HG03521 (cell line): ENCODE measurements at regions not wholly inside any gene's neighbourhood (a gene's known extent, or its start where the extent isn't known, plus 50 kb on each side); places are given as distances from the start of the nearest gene placed in this dataset.
"Not testable (repeated sequence)": the region's sequence is repeated elsewhere in the genome, so short reads cannot be mapped to it uniquely, and the experiment has no call there.

Source experiments
- ATAC-seq: cut with Tn5 transposase; IDR thresholded peaks from one replicate; pipeline ENCODE4 v1.9.1; 2021; ENCODE audit warnings: mild to moderate bottlenecking, moderate library complexity; ENCODE audit not compliant: unreplicated experiment

DNA sequence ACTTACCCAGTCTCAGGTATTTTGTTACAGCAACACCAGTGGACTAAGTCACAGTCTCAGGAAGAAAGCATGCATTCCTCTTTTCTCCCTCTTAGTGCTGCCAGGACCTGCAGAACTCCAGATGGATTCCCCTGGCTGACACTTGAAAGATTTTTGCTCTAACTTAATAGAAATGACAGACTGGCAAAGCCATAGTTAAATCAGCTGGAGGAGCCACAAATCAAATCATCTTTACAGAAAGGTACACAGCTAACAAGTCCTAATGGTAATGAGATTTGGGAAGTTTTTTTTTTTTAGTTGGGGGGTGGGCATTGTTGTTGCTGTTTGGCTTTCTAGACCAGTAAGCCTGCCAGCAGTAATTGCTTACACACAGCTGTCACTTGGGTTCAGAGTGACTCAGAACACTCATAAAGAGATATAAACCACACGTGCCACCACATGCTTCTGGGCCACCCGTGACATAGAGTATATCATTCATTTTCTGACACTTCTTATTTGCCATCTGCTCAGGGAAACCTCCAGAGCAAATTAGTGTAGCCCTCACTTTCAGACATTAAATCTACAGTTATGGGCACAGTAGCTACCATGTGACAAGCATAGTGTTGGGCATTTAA is 72.4 kb downstream of the FH start:
- ATAC-seq, result no peak

DNA sequence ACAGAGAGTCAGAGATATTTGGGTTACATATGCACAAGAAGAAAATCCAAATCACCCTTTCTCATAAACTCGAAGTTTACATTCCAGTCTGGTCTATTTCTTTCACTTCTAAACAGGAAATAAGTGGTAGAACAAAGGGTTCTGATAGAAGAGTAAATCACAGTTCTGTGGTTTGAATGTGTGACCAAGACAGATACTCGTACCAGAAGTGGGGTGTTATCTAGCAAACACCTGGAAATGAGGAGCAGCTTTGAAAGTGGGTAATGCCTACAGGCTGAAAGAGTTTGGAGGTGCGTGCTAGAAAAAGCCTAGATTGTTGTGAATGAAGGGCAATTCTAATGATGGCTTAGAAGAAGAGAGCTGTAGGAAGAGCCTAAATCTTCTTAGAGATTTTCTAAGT is 74.7 kb downstream of the FH start:
- ATAC-seq, result no peak

DNA sequence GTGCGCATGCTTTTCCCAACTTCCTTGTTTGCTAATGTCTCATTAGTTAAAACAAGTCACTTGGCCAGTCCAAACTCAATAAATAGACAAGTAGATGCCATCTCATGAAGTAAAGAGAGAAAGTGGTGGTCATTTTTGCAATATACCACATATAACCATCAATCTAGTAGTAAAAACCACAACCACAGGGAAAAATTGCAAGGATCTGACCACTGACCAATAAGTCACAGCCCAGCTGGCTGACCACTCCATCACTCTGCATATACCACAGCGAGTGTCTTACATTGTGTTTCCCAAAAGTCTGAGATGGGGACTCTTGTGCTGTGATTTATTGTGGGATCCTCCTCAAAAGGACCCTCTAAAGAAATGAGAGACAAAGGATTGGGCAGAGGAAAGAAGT is 76.0 kb downstream of the FH start:
- no peak for ATAC-seq

DNA sequence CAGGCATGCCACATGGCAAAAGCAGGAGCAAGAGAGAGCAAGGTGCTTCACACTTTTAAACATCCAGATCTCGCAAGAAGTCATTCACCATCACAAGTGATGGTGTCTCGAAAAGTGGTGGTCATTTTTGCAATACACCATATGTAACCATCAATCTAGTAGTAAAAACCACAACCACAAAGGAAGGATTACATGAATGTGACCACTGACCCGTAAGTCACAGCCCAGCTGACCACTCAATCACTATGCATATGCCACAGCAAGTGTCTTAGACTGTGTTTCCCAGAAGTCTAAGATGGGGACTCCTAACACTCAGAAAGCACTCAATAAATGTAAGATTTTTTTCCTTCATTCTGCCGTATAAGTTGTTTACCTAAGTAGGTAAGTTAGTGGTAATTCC is 76.9 kb downstream of the FH start:
- ATAC-seq, result no peak

DNA sequence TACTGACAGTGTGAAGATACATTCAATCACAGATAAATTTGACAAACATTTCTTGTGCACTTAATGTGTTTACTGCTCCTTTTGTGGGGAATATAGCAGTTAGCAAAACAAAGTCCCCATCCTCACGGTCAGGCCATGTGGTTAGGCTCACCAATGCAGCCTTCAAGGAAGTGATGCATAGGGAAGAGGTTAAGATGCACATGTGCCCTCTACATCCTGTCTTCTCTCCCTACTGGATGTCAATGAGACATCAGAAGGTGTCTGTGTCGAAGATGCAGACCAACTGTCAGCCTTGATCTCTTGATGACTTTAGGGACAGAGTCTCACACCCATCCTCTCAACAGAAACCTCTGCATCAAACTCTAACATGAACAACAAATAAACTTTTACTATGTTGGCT is 78.7 kb downstream of the FH start:
- ATAC-seq, result no peak

DNA sequence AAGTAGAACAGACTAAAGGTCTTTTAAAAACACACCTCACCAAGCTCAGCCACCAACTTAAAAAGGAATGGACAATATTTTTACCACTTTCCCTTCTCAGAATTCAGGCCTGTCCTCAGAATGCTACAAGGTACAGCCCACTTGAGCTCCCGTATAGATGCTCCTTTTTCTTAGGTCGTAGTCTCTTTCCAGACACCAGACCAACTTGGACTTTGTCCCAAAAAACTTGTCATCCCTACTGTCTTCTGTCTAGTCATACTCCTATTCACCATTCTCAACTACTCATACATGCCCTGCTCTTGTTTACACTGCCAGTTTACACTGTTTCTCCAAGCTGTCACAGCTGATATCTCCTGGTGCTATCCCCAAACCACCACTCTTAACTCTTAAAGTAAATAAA is 80.9 kb downstream of the FH start:
- not testable (repeated sequence) for ATAC-seq

DNA sequence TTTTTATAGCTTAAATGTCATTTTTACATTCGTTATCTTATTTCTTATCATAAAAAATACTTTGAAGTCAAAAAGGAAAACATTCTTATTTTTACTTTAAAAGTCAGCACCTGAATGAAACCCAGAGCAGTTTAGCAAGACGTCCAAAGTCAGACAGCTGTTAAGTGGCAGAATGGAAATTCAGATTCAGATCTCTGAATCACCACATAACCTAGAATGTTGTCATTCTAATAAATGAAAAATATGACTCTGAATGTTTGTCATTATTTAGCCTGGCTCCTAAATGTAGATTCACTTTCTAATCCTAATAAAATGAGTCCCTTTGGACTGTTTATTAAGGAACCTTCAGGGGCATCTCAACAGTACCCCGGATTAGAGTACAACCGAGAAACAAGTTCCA is 75.2 kb upstream of the RGS7 start:
- ATAC-seq, result no peak

DNA sequence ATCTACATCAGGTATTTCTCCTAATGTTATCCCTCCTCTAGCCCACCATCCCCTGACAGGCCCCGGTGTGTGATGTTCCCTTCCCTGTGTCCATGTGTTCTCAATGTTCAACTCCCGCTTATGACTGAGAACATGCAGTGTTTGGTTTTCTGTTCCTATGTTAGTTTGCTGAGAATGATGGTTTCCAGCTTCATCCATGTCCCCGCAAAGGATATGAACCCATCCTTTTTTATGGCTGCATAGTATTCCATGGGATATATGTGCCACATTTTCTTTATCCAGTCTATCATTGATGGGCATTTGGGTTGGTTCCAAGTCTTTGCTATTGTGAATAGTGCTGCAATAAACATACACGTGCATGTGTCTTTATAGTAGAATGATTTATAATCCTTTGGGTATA is 68.1 kb upstream of the RGS7 start:
- ATAC-seq, result not testable (repeated sequence)

DNA sequence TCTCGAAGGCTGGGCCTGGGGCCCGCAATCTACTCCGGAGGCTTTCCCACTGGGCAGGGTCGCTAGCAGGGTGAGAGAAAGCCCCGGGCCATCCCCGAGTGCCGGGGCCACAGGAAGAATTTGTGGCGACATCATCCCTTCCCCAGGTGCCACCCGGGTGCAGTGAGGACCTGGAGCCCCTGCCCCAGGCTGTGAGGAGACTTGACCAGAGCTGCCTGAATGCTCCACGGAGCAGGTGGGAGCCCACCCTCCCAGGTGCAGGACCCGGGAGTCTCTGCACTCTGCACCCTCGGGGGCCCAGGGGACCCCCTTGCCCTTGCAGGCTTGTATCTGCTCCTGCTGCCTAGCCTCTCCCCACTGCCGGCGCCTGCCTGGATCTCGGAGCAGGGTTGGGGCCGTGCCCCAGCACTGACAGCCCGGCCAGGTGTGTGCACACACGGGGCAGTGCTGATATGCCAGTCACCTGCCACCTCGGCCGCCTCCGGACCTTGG is 67.5 kb upstream of the RGS7 start:
- ATAC-seq, result no peak

DNA sequence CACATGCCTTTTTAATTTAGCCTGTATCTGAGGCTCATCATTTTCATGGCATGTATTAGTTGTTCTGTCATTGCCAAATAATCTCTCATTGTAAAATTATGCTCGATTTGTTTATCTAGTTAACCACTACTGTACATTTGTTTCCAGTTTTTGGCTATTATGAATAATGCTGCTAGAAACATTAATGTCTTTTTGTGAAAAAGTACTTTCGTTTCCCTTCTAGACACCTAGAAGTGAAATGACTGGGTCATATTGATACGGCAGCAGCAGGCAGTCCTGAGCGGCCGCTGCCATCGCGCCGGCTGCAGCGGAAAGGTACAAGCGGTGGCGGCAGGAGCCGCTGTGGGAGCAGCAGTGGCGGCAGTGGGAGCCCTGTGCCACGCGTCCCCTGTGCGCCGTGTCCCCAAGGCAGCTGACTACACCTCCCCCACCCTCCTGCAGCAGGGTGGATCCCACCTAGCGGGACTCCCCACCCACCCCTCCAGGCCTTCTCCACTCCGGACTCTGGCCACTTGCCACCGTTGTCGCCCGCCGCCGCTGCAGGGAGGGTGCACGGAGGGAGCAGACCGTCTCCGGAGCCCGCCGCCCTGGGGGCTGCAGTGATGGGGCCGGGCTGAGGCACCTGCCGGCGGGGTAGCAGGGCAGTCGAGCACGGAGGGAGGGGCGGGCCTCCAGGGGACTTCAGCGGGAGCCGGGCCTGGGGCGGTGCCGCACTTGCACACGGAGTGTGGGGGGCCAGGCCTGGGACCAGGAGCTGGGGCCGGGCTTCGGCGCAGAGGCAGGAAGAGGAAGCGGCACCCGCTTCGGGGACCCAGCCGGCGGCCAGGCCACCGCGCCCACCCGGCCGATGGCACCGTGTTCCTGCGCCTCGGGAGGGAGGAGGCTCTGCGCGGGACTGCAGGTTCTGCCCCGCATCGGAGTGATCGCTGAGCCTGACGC is 66.8 kb upstream of the RGS7 start:
- ATAC-seq, result peak; percentile 71

DNA sequence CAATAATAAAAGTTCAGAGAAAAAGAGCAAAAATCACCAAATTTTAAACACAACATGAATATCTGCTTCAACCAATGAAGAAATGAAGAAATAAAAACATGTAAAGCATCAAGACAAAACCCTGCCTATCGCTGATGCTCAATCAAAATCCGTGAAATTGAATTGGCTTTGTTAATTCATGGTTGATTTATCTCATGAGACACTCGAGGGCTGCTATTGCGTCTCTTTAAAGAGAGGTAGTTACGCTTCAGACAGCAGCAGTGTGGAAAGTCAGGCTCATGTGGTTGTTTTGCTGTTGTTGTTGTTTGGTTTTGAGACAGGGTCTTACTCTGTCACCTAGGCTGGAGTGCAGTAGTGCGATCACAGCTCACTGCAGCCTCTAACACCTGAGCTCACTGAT is 65.5 kb upstream of the RGS7 start:
- no peak for ATAC-seq

DNA sequence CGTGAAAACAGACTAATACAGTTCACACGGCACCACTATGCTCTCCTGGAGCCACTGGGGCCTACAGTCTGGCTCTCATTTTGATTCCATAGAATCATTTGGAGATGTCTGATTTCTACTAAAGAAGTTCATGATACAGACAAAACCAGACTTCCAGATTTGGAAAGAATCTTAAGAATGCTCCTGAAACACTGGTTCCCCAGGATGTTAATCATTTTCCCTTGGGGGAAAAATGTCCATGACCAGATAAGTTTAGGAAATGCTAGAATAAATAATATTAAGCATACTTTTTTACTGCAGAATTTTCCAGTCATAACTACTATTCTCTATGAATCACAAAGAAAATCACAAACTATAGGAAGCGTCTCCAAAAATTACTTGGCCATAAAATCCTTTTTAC is 63.0 kb upstream of the RGS7 start:
- no peak for ATAC-seq

DNA sequence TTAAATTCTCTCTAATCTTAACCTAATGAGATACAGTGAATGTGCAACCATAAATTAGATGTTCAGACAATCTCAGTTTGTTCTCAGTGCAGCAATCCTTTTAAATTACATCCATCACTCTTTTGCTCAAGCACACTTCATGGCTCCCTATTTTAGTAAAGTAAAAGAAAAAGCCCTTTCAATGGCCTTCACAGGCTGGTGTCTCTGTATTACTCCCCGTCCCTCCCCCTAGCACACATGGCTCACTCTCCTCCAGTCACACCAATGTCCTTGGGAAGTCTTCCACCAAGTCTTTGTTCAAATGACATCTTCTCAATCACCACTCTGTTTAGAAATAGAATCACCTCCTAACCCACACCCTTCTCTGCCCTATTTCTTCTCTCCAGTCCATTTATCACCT is 60.3 kb upstream of the RGS7 start:
- no peak for ATAC-seq

DNA sequence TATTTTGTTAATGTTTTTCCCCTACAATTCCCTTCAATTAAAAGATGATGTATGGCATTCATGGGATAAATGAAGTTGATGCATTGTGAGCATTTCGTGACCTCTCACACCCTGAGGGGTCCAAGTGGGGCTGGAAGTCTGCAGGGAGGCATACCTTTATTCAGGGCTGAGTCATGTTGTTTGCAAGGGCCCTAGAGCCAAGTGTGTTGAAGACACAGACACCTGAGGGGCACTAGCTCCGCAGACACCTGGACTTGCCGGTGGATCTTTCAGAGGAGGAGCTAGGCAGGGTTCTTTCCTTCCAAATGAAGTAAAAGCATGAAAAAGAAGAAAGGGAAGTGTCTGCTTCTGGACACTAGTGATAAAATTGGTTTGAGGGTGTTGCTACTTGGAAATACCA is 57.0 kb upstream of the RGS7 start:
- ATAC-seq, result no peak

DNA sequence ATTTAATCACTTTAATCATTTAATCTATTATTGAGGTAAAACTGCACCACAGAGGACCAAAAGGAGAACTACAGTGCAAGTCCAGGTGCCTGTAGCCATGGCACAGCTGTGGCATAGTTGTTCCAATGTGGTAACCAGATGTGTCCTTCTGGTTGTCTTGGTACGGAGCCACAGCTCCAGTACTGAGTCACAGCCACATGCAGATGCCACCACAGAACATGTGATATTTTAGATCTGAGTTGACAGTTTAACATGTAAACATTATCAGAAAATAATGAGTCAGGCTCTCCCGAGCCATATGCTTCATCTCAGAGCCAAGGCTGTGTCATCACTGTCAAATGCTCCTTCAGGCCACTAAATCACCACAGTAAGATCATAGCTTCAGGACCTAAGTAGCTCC is 56.4 kb upstream of the RGS7 start:
- no peak for ATAC-seq

DNA sequence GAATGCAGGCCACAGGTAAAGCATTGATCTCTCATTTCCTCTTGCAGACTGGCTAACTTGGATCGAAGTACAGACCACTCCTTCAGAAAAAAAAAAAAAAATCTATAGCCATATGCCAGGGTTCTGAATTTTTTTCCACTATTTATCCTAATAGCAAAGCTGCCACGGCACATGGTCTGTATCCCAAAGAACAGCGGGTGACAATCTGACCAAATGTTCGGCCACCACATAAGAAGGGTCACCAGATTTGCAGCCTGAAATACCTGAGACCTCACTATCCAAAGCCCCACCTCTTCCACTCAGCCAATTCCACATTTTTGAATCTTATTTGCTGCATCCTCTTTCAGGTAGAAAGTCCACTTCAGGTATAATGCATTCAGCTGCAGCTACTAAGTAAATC is 55.6 kb upstream of the RGS7 start:
- no peak for ATAC-seq

DNA sequence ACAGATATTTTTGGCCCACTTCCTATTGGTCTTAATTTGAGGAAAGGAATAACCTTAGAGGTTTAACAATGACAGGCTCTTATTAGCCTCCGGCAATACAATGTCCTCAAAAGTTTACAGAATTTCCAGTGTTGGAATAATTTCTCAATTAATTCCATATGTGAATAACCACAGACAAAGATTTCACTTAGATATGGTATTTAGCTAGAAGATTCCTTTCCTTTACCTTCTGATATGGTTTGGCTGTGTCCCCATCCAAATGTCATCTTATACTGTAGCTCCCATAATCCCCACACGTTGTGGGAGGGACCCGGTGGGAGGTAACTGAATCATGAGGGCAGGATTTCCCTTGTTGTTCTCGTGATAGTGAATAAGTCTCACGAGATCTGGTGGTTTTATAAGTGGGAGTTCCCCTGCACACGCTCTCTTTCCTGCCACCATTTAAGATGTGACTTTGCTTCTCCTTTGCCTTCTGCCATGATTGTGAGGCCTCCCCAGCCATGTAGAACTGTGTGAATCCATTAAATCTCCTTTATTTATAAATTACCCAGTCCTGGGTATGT is 54.9 kb upstream of the RGS7 start:
- no peak for ATAC-seq

DNA sequence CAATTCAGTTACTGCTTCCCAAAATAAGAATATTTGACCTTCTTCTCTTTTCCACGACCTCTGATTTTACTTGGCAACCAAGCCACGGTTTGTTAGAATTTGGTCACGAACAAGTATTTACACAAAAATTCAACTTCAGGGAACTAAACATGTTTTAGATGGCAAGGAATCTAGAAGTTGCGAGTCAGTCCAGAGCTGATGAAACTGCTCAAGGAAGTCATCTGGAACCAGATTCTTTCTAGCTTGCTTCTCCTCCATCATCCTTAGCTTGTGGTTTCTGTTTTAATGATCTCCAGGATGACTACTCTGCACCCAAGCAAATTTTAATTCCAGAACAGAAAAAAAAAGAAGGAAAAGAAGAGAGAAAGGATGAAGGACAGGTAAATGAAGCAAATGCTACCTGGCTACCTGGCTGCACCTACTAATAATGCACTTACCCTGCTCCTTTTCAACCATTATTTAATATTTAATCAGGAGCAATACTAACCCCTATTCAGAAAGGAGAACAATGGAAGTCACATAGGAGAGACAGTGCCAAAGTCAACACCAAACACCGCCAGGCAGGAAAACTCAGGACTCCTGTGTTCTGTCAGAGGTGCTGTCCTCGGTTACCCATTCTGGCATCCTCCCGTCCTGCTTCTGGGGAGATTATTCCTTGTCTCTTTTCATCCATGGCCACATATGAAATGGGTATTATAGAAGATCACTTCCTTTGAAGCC is 54.2 kb upstream of the RGS7 start:
- no peak for ATAC-seq

DNA sequence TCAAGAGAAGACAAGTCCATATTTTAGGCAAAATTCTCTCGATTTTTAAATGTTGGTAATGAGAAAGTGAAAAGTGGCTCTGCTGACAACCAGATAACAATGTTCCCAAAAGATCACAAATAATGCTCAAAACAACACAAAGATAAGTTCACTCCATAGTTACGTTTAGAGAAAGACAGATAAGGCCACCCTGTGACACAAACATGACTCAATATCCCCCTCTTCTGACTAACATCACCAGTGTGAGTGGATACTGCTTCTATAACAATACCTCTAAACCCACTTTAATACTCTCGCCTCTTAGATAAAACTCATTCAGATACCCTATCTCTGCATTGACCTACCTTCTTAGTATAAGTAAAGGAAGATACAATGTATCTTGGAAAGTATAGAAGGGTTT is 51.2 kb upstream of the RGS7 start:
- no peak for ATAC-seq
